ENCODE measurements at regions not wholly inside any gene's neighbourhood (a gene's known extent, or its start where the extent isn't known, plus 50 kb on each side); places are given as distances from the start of the nearest gene placed in this dataset.

- DNase-seq (ENCODE audit: low read depth in 1 of 2, low spot score in 1 of 2), result no peak
- TF ChIP-seq CTCF (IDR thresholded peaks at IDR 0.05; ENCODE audit: insufficient read depth, low read length), result no peak
- TF ChIP-seq, protein P1, sequence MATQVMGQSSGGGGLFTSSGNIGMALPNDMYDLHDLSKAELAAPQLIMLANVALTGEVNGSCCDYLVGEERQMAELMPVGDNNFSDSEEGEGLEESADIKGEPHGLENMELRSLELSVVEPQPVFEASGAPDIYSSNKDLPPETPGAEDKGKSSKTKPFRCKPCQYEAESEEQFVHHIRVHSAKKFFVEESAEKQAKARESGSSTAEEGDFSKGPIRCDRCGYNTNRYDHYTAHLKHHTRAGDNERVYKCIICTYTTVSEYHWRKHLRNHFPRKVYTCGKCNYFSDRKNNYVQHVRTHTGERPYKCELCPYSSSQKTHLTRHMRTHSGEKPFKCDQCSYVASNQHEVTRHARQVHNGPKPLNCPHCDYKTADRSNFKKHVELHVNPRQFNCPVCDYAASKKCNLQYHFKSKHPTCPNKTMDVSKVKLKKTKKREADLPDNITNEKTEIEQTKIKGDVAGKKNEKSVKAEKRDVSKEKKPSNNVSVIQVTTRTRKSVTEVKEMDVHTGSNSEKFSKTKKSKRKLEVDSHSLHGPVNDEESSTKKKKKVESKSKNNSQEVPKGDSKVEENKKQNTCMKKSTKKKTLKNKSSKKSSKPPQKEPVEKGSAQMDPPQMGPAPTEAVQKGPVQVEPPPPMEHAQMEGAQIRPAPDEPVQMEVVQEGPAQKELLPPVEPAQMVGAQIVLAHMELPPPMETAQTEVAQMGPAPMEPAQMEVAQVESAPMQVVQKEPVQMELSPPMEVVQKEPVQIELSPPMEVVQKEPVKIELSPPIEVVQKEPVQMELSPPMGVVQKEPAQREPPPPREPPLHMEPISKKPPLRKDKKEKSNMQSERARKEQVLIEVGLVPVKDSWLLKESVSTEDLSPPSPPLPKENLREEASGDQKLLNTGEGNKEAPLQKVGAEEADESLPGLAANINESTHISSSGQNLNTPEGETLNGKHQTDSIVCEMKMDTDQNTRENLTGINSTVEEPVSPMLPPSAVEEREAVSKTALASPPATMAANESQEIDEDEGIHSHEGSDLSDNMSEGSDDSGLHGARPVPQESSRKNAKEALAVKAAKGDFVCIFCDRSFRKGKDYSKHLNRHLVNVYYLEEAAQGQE (IDR thresholded peaks at IDR 0.05; ENCODE audit: insufficient replicate concordance, low read depth), result no peak
- no peak for TF ChIP-seq POLR2AphosphoS5 (IDR thresholded peaks at IDR 0.05; ENCODE audit: low read depth)
- TF ChIP-seq GABPA (IDR thresholded peaks at IDR 0.05; ENCODE audit: low read depth), result no peak
- no peak for TF ChIP-seq SPI1 (IDR thresholded peaks at IDR 0.05; ENCODE audit: borderline replicate concordance, low read depth)
- H3K27ac ChIP-seq (replicated peaks), result no peak overlapping the region
- H3K4me3 ChIP-seq (replicated peaks; ENCODE audit: insufficient read depth, low read length), result no peak overlapping the region
- no peaks in the 10 kb centered on the region for H3K27me3 ChIP-seq (ENCODE audit: insufficient read depth, poor library complexity, severe bottlenecking)
These were observed 71.0 kb downstream of the TMPRSS5 start for GRCh38 chr11:113634940-113635575.

DNA sequence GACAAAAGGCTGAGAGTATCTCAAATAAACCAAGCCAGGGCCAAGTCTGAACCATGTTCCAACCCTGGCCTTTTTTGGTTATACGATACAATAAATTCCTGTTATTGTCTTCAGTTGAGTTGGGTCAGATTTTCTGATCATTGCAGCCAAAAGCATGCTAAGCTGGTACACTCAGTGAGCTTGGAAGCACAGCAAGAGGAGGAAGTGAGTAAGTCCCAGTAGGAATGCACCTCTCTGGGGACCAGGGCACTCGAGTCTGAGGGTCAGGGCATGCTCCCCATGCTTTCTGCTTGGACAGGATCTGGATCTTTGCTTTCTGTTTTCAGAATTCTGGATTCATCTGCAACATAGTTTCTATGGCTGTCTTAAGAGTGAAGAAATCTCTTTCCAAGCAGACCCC lies 73.1 kb downstream of the TMPRSS5 start:
- H3K27me3 ChIP-seq (ENCODE audit: insufficient read depth, poor library complexity, severe bottlenecking), result no peaks in the 10 kb centered on the region
- TF ChIP-seq, protein P1 (IDR thresholded peaks at IDR 0.05; ENCODE audit: insufficient replicate concordance, low read depth), result no peak
- no peak for TF ChIP-seq GABPA (IDR thresholded peaks at IDR 0.05; ENCODE audit: low read depth)
- TF ChIP-seq SPI1 (IDR thresholded peaks at IDR 0.05; ENCODE audit: borderline replicate concordance, low read depth), result no peak
- TF ChIP-seq POLR2AphosphoS5 (IDR thresholded peaks at IDR 0.05; ENCODE audit: low read depth), result no peak
- TF ChIP-seq CTCF (IDR thresholded peaks at IDR 0.05; ENCODE audit: insufficient read depth, low read length), result no peak
- no peak overlapping the region for H3K4me3 ChIP-seq (replicated peaks; ENCODE audit: insufficient read depth, low read length)
- no peak overlapping the region for H3K27ac ChIP-seq (replicated peaks)
- DNase-seq (ENCODE audit: low read depth in 1 of 2, low spot score in 1 of 2), result no peak

DNA sequence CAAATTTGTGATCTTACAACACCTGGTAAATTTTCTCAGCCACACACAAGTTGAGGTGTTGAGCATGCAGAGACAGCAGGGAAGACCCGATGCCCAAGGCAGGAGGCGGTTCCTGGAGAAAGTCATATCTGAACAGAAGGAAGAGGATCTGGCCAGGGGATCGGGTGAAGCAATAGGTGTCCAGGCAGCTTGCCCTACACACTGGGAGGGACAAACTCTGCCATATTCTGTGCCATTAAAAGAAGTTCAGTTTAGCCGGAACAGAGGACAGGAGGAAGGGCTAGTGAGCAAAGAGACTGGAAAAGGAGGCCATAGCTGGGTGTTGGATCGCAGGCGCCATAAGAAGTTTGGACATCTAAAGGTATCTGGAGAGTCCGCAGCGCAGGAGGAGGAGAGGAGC lies 76.5 kb downstream of the TMPRSS5 start:
- Histone ChIP-seq H3K27me3 (ENCODE audit: insufficient read depth, poor library complexity, severe bottlenecking) (no peaks in the 10 kb centered on the region), H3K27ac (replicated peaks) (no peak overlapping the region), H3K4me3 (replicated peaks; ENCODE audit: insufficient read depth, low read length) (no peak overlapping the region)
- no peak for DNase-seq (ENCODE audit: low read depth in 1 of 2, low spot score in 1 of 2)
- no peak for TF ChIP-seq SPI1 (IDR thresholded peaks at IDR 0.05; ENCODE audit: borderline replicate concordance, low read depth)
- TF ChIP-seq GABPA (IDR thresholded peaks at IDR 0.05; ENCODE audit: low read depth), result no peak
- no peak for TF ChIP-seq POLR2AphosphoS5 (IDR thresholded peaks at IDR 0.05; ENCODE audit: low read depth)
- TF ChIP-seq, protein P1 (IDR thresholded peaks at IDR 0.05; ENCODE audit: insufficient replicate concordance, low read depth), result no peak
- no peak for TF ChIP-seq CTCF (IDR thresholded peaks at IDR 0.05; ENCODE audit: insufficient read depth, low read length)

Data from HL-60 (cell line).